ENCODE measurements at regions not wholly inside any gene's neighbourhood (a gene's known extent, or its start where the extent isn't known, plus 50 kb on each side); places are given as distances from the start of the nearest gene placed in this dataset.

DNA sequence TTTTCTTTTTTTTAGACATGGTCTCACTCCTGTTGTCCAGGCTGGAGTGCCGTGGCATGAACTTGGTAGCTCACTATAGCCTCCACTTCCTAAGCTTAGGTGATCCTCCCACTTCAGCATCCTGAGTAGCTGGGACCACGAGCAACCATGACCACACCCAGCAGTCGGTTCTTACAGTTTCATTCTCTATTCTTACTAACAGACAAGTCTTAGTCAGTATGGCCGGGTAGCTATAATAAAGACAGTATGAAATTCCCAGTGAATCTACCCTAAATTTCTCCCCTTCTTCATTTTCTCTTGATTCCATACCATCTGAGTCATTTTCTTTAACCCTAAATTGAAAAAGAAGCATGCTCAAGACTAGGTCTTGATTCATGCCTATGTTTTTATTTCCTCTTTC is 775.3 kb upstream of the NRXN1 start:
- DNase-seq (no peak), ATAC-seq (no peak)
- POLR2A ChIA-PET, result no interaction called here
- Mint-ChIP-seq H3K27me3 (no peaks in the 10 kb centered on the region), H3K4me3 (no peak overlapping the region), H3K9me3 (peaks cover 17% of the 10 kb centered on the region), H3K36me3 (ENCODE audit: low read depth) (no peaks in the 10 kb centered on the region), H3K27ac (no peak overlapping the region), H3K4me1 (ENCODE audit: low read depth) (no peaks in the 10 kb centered on the region)
- TF ChIP-seq, protein P1, sequence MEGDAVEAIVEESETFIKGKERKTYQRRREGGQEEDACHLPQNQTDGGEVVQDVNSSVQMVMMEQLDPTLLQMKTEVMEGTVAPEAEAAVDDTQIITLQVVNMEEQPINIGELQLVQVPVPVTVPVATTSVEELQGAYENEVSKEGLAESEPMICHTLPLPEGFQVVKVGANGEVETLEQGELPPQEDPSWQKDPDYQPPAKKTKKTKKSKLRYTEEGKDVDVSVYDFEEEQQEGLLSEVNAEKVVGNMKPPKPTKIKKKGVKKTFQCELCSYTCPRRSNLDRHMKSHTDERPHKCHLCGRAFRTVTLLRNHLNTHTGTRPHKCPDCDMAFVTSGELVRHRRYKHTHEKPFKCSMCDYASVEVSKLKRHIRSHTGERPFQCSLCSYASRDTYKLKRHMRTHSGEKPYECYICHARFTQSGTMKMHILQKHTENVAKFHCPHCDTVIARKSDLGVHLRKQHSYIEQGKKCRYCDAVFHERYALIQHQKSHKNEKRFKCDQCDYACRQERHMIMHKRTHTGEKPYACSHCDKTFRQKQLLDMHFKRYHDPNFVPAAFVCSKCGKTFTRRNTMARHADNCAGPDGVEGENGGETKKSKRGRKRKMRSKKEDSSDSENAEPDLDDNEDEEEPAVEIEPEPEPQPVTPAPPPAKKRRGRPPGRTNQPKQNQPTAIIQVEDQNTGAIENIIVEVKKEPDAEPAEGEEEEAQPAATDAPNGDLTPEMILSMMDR (IDR thresholded peaks at IDR 0.05), result no peak
- CTCF ChIA-PET, result no interaction called here
- intact Hi-C loops (cut with micrococcal nuclease), result no loop called here

DNA sequence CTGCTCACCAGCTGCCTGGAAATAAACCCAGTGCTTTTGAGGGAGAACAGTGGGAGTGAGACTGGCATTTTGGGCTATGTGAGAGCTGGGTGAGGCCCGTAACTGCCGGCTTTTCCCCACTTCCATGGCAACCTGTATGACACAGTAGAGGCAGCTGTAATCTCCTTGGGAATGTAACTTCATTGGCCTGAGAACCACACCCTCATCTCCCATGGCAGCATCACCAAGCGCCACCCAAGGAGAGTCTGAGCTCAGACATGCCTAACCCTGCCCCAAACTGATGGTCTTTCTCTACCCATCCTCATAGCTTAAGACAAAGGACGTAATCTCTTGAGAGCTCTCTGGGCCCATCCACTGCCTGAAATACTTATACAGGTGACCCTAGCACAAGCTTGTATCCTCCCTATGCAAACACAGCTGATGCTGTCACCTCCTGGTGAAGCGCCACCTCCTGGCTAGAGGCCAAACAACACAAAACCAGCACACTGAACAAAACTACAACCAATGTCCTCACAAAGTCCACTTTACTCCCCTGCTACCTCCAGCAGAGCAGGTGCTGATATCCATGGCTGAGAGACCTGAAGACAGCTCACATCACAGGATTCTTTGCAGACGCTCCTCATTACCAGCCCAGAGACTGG is 763.4 kb upstream of the NRXN1 start:
- Mint-ChIP-seq H3K36me3 (ENCODE audit: low read depth) (no peaks in the 10 kb centered on the region), H3K27ac (no peak overlapping the region), H3K27me3 (no peaks in the 10 kb centered on the region), H3K4me1 (ENCODE audit: low read depth) (no peaks in the 10 kb centered on the region), H3K4me3 (no peak overlapping the region), H3K9me3 (peaks cover 18% of the 10 kb centered on the region)
- TF ChIP-seq, protein P1 (IDR thresholded peaks at IDR 0.05), result no peak
- POLR2A ChIA-PET, result no interaction called here
- intact Hi-C loops (cut with micrococcal nuclease), result no loop called here
- no peak for ATAC-seq
- CTCF ChIA-PET, result interaction anchor here (0.7 to 1.3 kb wide), 3 partner anchors 10 to 20 kb away, joined by 3 read pairs; no protein-coding TSS in a partner anchor
- peak; percentile 2 for DNase-seq

DNA sequence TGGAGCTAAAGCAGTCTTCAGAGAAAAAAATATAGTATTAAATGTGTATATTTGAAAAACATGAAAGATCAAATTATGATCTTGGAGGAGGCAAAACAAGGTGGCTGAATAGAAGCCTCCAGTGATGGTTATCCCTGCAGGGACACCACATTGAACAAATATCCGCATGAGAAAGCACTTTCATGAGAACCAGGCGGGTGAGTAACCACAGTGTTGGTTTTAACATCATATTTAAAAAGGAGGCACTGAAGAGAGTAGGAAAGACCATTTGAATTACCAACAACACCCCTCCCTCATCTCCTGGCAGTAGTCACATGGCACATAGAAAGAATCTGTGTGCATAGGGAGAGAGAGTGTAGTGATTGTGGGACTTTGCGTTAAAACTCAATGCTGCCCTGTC is 759.6 kb upstream of the NRXN1 start:
- DNase-seq (no peak), ATAC-seq (no peak)
- Mint-ChIP-seq H3K9me3 (peaks cover 4% of the 10 kb centered on the region), H3K4me1 (ENCODE audit: low read depth) (no peaks in the 10 kb centered on the region), H3K27ac (no peak overlapping the region), H3K36me3 (ENCODE audit: low read depth) (no peaks in the 10 kb centered on the region), H3K27me3 (no peaks in the 10 kb centered on the region), H3K4me3 (no peak overlapping the region)
- POLR2A ChIA-PET, result no interaction called here
- TF ChIP-seq, protein P1 (IDR thresholded peaks at IDR 0.05), result no peak
- intact Hi-C loops (cut with micrococcal nuclease), result no loop called here
- CTCF ChIA-PET, result no interaction called here

DNA sequence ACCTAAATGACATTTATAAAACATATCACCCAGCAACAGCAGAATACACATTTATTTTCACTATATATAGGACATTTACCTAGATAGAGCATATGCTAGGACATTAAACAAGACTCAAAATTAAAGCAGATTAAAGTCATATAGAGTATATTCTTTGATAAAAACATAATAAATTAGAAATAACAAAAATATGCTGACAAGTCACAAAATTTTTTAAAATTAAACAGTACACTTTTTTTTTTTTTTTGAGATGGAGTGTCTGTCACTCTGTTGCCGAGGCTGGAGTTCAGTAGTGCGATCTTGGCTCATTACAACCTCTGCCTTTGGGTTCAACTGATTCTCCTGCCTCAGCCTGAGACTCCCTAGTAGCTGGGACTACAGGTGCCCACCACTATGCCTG is 758.9 kb upstream of the NRXN1 start:
- POLR2A ChIA-PET, result no interaction called here
- no peak for DNase-seq
- no peaks in the 10 kb centered on the region for H3K36me3 Mint-ChIP-seq (ENCODE audit: low read depth)

GRCh38 chr2:51789918-51790317 is 758.0 kb upstream of the NRXN1 start:
- no peak overlapping the region for H3K27ac Mint-ChIP-seq
- H3K4me3 Mint-ChIP-seq, result no peak overlapping the region
- TF ChIP-seq, protein P1 (IDR thresholded peaks at IDR 0.05), result no peak
- H3K9me3 Mint-ChIP-seq, result peaks cover 4% of the 10 kb centered on the region
- POLR2A ChIA-PET, result no interaction called here
- ATAC-seq, result no peak
- no peak for DNase-seq
- intact Hi-C loops (cut with micrococcal nuclease), result no loop called here
- H3K27me3 Mint-ChIP-seq, result no peaks in the 10 kb centered on the region
- no peaks in the 10 kb centered on the region for H3K36me3 Mint-ChIP-seq (ENCODE audit: low read depth)
- CTCF ChIA-PET, result no interaction called here
- no peaks in the 10 kb centered on the region for H3K4me1 Mint-ChIP-seq (ENCODE audit: low read depth)

More for the DNA sequence above, 758.9 kb upstream of the NRXN1 start:
- no peak overlapping the region for H3K4me3 Mint-ChIP-seq
- TF ChIP-seq, protein P1 (IDR thresholded peaks at IDR 0.05), result no peak
- ATAC-seq, result no peak
- intact Hi-C loops (cut with micrococcal nuclease), result no loop called here
- H3K27ac Mint-ChIP-seq, result no peak overlapping the region
- CTCF ChIA-PET, result no interaction called here
- H3K27me3 Mint-ChIP-seq, result no peaks in the 10 kb centered on the region
- peaks cover 4% of the 10 kb centered on the region for H3K9me3 Mint-ChIP-seq
- H3K4me1 Mint-ChIP-seq (ENCODE audit: low read depth), result no peaks in the 10 kb centered on the region
